Heart right ventricle (tissue), 16 donors: ENCODE measurements at regions not wholly inside any gene's neighbourhood (a gene's known extent, or its start where the extent isn't known, plus 50 kb on each side); places are given as distances from the start of the nearest gene placed in this dataset.

Experiments used
- ATAC-seq, 8 donors: fragments of 200-7000 bp; cut with Tn5 transposase; one replicate each; pipeline ENCODE4 v1.9.1; 2020; ENCODE audit warnings: mild to moderate bottlenecking in 8 of 8, moderate library complexity in 8 of 8, moderate number of reproducible peaks in 1 of 8
- DNase-seq, 2 donors: peaks; one replicate each; pipeline ENCODE4 v3.0.0-alpha.2; 2020
- H3K27ac ChIP-seq, 10 donors: fragments of 200-600 bp; sonication (generic) in 2 of 10; one replicate each; pipeline versions ENCODE4 v1.5.0 to v1.8.0; 2020 to 2022; ENCODE audit warnings: mild to moderate bottlenecking in 3 of 10
- H3K27me3 ChIP-seq, 7 donors: fragments of 200-600 bp; one replicate each; pipeline ENCODE4 v1.8.0; 2021 to 2022; ENCODE audit warnings: mild to moderate bottlenecking in 2 of 7
- H3K36me3 ChIP-seq, 9 donors: fragments of 200-600 bp; sonication (generic) in 1 of 9; one replicate each; pipeline versions ENCODE4 v1.5.0 to v1.8.0; 2020 to 2022; ENCODE audit warnings: mild to moderate bottlenecking in 2 of 9
- H3K4me1 ChIP-seq, 9 donors: fragments of 200-600 bp; sonication (generic) in 1 of 9; one replicate each; pipeline versions ENCODE4 v1.5.0 to v1.8.0; 2020 to 2022; ENCODE audit warnings: mild to moderate bottlenecking in 4 of 9
- H3K4me3 ChIP-seq, 10 donors: fragments of 200-600 bp; sonication (generic) in 2 of 10; one replicate each; pipeline versions ENCODE4 v1.5.0 to v1.8.0; 2020 to 2022; ENCODE audit warnings: mild to moderate bottlenecking in 7 of 10, moderate library complexity in 2 of 10
- H3K9me3 ChIP-seq, 11 donors: fragments of 200-600 bp in 10 of 11; sonication (generic) in 2 of 11; one replicate each; pipeline versions ENCODE4 v1.5.0 to v1.8.0; 2013 to 2022; ENCODE audit warnings: mild to moderate bottlenecking in 2 of 11, control low read depth in 1 of 11, moderate library complexity in 1 of 11
- CTCF ChIP-seq, 9 donors: fragments of 200-600 bp; sonication (generic) in 2 of 9; IDR thresholded peaks; one replicate each; pipeline versions ENCODE4 v1.5.0 to v1.8.0; 2021 to 2022; ENCODE audit warnings: antibody characterized with exemption in 9 of 9, mild to moderate bottlenecking in 5 of 9, moderate library complexity in 1 of 9
- whole genome bisulfite sequencing, 2 donors: extraction: QIAGEN DNeasy Blood & Tissue Kit; methylation state at CpG; one replicate each; pipeline ENCODE4 v1.1.7; 2013; ENCODE audit warnings: inconsistent platforms in 1 of 2; 5-methylcytosine and 5-hydroxymethylcytosine counted together
- intact Hi-C, 10 donors: fragments of 100-400 bp; cut with DNase I; formaldehyde crosslinking; loops; one replicate each; pipeline versions ENCODE4 v1.11.1 to v1.14.2; 2022
- donor health status: Arrhythmogenic right ventricular cardiomyopathy.
- donor health status: ischemic (EF 13 %, LVEDD 7.1; RV severe dilation, severe dysfunction).
- donor health status: healthy with polysubstance abuse.
- donor health status: DM: no; HTN: yes; CAD: no.
- donor health status: DM: no; HTN: no; CAD: no.
- donor health status: ischemic (EF 25% LVEDD 6.9; RV normal size, moderate dysfunction).
- donor health status: ischemic (EF 25% LVEDD 5.7; RV mildly dilated, moderate dysfunction).
- donor health status: healthy.
- donor health status: DM: yes; HTN: yes; CAD: no.
- donor health status: Ischemic cardiomyopathy.
- donor health status: ischemic (EF 35%, LVEDD 5.7; RV mildly dilated, moderate dysfunction).
- donor health status: nonischemic (EF 11% LVEDD 7.7; RV severe dilation, severe dysfunction).
- donor health status: DM: yes; HTN: yes; CAD: no.
- donor health status: PGD.
- donor health status: ischemic (EF 29% LVEDD 5.4; RV normal size, mild dysfunction).
- donor health status: nonischemic (EF 23%, LVEDD 6.1; RV moderate dilation, normal function).

- 97 to 100% methylated on average over 1 of the region's 1 CpG for WGBS, 2 donors
- intact Hi-C loops, result no loop called here
These were observed 86.6 kb upstream of the HES1 start for GRCh38 chr3:194049394-194049793.

GRCh38 chr3:194050782-194051320 is 85.1 kb upstream of the HES1 start:
- Histone ChIP-seq H3K27ac (no peak overlapping the region), H3K27me3 (peaks cover 0 to 18% (median 0%) of the 10 kb centered on the region in 7 donors), H3K36me3 (no peaks in the 10 kb centered on the region), H3K4me1 (peaks cover 0 to 21% (median 13%) of the 10 kb centered on the region in 9 donors), H3K9me3 (peaks cover 0 to 18% (median 12%) of the 10 kb centered on the region in 11 donors), H3K4me3 (no peak overlapping the region)
- intact Hi-C loops, result loop anchor here in 1 of 10 donors (10.0 kb wide), 1 partner anchor 176 kb away; no protein-coding TSS in a partner anchor
- no peak for DNase-seq
- no peak for ATAC-seq
- 89 to 95% methylated on average over 1 of the region's 1 CpG for WGBS, 2 donors
- TF ChIP-seq CTCF (IDR thresholded peaks at IDR 0.05), result no peak

More at GRCh38 chr3:194049394-194049793, 86.6 kb upstream of the HES1 start:
- DNase-seq, result no peak
- ATAC-seq, result no peak
- TF ChIP-seq CTCF (IDR thresholded peaks at IDR 0.05), result no peak
- H3K9me3 ChIP-seq, result peaks cover 0 to 18% (median 12%) of the 10 kb centered on the region in 11 donors
- peaks cover 0 to 9% (median 0%) of the 10 kb centered on the region in 7 donors for H3K27me3 ChIP-seq
- H3K36me3 ChIP-seq, result no peaks in the 10 kb centered on the region
- H3K4me3 ChIP-seq, result no peak overlapping the region
- H3K4me1 ChIP-seq, result peaks cover 0 to 21% (median 13%) of the 10 kb centered on the region in 9 donors
- no peak overlapping the region for H3K27ac ChIP-seq

- DNase-seq (no peak), ATAC-seq (no peak)
- Histone ChIP-seq H3K36me3 (no peaks in the 10 kb centered on the region), H3K4me1 (peaks cover 0 to 16% (median 12%) of the 10 kb centered on the region in 9 donors), H3K27me3 (peaks cover 0 to 20% (median 2%) of the 10 kb centered on the region in 7 donors), H3K4me3 (no peak overlapping the region), H3K9me3 (peaks cover 0 to 18% (median 12%) of the 10 kb centered on the region in 11 donors), H3K27ac (no peak overlapping the region)
- intact Hi-C loops, result loop anchor here in 1 of 10 donors (10.0 kb wide), 1 partner anchor 177 kb away; no protein-coding TSS in a partner anchor
- WGBS, 2 donors, result 90 to 97% methylated on average over 2 of the region's 2 CpGs
- TF ChIP-seq CTCF (IDR thresholded peaks at IDR 0.05), result no peak
These were observed 84.4 kb upstream of the HES1 start for GRCh38 chr3:194051366-194052149.

GRCh38 chr3:194053136-194053535 is 82.8 kb upstream of the HES1 start:
- Histone ChIP-seq H3K9me3 (peaks cover 0 to 18% (median 12%) of the 10 kb centered on the region in 11 donors), H3K4me3 (no peak overlapping the region), H3K27me3 (peaks cover 0 to 35% (median 5%) of the 10 kb centered on the region in 7 donors), H3K4me1 (peaks cover 0 to 7% (median 6%) of the 10 kb centered on the region in 9 donors), H3K36me3 (no peaks in the 10 kb centered on the region), H3K27ac (no peak overlapping the region)
- 84 to 90% methylated on average over 4 of the region's 4 CpGs for WGBS, 2 donors
- DNase-seq (no peak), ATAC-seq (no peak)
- TF ChIP-seq CTCF (IDR thresholded peaks at IDR 0.05), result no peak
- intact Hi-C loops, result loop anchor here in 1 of 10 donors (10.0 kb wide), 1 partner anchor 178 kb away; no protein-coding TSS in a partner anchor
